Activated CD4-positive, CD25-positive, alpha-beta regulatory T cell (primary cell): ENCODE measurements at regions not wholly inside any gene's neighbourhood (a gene's known extent, or its start where the extent isn't known, plus 50 kb on each side); places are given as distances from the start of the nearest gene placed in this dataset.
"Not testable (repeated sequence)": the region's sequence is repeated elsewhere in the genome, so short reads cannot be mapped to it uniquely, and the experiment has no call there.

Source experiments
- DNase-seq, 4 experiments: peaks; one replicate each; lab custom pipeline; 2025; lab: John Stamatoyannopoulos, UW

GRCh38 chr3:124043023-124043422, 51.1 kb upstream of the ROPN1 start:
- DNase-seq = no peak

- no peak for DNase-seq
Measured at GRCh38 chr3:124044956-124045355, 53.0 kb upstream of the ROPN1 start.

DNA sequence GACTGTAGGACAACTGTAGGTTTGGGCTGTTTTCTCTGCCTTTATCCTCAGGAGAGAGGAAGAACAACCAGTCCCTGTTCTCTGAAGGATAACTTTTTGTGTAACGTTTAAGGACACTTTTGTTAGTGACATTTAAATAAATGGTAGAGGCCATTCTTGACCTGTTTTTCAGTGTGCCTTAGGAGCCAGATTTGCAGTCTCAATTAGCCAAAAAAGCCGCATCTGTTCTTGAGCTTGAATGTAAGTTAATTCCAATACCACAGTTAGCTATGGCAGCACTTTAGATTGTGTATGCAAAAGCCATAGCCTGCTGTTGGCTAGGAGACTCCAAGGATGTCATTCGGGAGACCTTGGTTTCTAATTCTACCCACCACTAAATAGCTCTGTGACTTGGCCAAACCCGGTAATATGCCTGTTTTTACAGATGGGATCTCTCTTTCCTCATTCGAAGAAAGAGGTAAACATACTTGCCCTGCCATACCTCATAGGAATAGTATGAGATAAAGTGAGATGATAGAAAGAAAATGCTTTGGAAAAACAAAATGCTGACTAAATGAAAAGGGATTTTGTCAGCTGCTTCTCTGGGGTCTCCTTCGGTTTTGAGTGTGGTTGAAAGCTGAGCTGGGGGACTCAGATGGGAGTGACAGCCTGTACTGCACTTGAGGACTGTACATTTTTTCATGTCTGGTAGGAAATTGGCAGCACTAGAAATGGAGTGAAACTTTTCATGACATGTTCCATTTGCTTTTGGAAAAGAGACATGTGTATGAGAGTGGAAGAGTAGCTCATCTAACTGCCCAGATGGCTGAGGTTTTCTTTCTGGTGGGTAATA, 57.3 kb upstream of the ROPN1 start:
- no peak for DNase-seq

DNA sequence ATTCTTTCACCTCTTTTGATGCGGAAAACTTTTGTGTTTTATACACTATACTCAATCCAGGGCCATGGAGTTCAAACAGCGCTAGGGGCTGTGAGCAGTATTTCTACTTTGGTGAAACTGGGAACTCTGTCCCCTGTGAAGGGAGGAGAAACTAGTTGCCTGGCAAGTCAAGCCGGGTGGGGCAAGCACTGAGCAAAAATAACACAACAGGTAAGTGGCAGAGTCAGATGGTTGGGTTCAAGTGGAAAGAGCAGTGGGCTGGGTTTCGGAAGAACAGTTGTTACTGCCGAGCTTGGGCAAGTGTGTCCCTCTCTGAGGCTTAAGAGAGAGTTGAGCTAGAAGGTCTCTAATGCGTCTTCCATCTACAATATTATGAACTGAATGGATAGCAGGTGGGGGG, 59.7 kb upstream of the ROPN1 start:
- DNase-seq = no peak

- DNase-seq = no peak
Measured at GRCh38 chr3:124053871-124054270, 61.9 kb upstream of the ROPN1 start.

DNA sequence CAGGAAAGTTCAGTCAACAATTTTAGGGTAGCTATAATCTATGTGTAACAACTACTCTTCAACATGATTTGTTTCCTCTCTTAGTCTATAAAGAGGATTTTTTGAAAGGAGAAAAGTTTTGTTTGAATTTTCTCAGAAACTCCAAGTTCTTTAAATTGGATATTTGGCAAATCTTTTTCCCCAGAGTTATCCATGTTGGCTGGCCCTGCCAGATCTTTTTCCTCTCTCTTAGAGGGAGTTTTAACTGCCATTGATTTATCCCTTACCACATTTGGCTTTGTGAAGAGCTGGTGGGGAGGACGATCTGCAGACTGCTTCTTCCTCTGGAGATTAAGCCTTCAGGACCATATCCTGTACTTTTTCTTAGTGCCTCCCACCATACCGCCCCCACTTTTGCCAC, 64.9 kb upstream of the ROPN1 start:
- no peak for DNase-seq

GRCh38 chr3:124057420-124057819, 65.5 kb upstream of the ROPN1 start:
- no peak for DNase-seq

GRCh38 chr3:124059580-124059979, 67.7 kb upstream of the ROPN1 start:
- DNase-seq = no peak

DNA sequence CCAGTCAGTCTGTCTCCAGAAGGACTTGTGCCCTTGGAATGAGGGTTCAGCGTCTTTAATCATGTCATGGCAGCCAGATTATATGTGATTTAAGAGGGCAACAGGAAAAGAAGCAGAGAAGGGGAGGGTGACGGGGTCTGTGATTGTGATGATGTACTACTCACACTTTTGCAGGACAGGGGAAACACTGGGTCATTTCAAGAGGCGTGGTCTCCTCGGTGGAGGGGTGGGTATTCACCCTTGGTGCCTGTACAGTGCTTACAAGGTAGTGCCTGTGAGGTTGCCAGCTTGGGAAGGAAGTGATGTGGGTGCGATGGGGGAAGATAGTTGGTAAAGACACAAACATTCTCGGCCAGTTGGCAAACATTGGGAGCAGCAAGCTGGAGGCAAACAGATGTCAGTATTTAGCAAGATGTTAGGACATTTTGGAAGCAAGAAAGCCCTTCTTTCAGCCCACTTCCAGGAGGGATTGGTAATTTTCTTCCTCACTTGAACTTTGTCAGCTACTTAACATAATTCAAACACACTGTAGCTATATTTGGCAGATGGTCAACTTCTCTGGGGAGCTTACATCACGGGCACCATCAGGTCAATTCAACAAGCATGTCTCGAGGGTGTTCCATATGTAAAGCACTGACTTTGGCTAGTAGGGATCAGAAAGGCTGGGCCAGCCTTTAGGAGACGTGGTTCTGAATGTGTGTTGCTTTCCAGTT, 71.4 kb upstream of the ROPN1 start:
- DNase-seq = no peak

DNA sequence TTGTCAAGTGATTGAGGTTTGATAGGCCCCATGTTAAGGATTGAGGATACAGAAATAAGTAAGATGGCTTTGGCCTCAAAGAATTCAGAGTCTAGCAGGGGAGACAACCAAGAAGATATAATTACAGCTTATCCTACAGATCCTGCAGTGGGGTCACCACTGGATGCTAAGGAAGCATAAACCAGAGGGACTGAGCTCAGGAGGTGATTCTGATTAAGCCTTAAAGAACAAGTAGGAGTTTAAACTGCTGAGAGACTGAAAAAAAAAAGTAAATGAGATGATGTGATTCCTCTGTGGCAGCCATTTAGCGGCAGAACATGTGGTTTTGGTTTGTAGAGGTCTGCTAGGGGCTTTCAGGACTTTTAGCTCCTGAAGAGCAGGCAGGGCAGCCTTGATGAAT, 72.1 kb upstream of the ROPN1 start:
- no peak for DNase-seq

- not testable (repeated sequence) for DNase-seq
Measured at GRCh38 chr3:124066543-124066942, 74.6 kb upstream of the ROPN1 start.

DNA sequence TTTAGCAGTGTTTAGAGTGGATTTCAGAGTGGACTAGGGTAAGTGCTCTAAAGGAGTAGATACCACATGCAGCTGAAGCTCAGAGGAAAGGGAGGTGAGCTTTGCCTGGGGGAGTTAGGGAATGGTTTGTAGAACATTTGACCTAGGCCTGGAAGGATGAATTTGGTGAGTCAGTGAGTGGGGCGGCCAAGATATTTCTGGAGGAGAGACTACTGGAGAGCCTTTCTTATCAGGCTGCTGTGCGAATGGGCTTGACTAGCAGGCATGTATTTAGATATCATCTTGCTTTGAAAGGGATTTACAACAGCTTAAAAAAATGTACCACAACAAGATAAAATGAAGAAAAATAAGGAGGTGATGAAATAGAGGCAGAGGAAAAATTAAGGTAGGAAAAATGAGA, 77.8 kb upstream of the ROPN1 start:
- DNase-seq = not testable (repeated sequence)

DNA sequence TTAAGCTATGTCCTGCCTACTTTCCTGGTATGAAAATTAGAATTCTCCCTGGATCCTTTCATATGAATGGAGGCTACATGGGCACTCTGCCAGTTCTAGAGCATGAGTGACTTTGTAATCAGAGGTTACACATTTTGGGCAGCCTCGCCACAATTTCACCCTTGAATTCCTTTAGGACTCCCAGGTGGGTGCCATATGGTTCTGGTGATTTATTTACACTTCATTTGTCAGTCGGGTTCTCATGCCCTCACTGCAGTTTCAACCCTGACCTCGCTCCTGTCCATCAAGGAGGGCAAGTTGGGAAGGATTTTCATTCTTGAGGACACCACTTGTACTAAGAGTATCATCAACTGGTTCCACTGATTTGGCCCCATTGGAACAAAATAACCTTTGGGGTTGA, 83.2 kb upstream of the ROPN1 start:
- not testable (repeated sequence) for DNase-seq

DNA sequence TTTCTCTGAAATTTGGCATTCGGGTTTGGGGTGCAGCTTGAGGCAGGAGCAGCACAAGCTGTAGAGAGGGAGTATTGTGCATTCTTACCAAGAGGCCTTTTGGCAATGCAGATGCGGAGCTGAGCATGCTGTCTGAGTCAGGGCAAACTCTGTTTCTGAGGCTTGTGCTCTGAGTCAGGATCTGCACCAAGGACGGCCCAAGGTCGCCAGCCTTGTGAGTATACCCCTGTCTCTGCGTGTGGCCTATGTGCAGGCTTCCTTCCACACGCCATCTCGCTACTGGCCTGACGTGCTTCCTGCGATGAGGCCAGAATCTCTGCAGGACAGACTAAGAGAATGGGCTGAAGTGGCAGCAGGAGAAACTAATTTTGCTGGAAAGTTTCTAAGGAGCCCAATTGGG, 83.8 kb upstream of the ROPN1 start:
- no peak for DNase-seq

- no peak for DNase-seq
Measured at GRCh38 chr3:124076235-124076634, 84.3 kb upstream of the ROPN1 start.

GRCh38 chr3:124078953-124079911, 87.3 kb upstream of the ROPN1 start:
- DNase-seq = no peak

DNA sequence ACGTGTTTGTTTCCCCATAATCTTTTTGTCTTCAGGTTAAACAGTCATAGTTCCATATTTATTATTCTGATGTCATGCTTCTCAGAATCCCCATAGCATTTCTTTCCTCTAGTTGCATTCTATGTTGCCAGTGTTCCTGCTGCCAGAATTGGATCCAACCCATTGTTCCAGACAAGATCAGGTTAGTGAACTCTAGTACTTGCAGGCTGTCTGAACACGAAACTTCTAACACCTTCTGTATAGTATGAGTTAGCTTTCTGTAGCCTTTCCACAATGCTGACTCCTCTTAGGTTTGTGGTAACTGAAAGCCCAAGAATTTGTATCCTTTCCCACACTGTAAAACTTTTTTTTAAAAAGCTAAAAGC, 88.0 kb upstream of the ROPN1 start:
- DNase-seq = no peak

DNA sequence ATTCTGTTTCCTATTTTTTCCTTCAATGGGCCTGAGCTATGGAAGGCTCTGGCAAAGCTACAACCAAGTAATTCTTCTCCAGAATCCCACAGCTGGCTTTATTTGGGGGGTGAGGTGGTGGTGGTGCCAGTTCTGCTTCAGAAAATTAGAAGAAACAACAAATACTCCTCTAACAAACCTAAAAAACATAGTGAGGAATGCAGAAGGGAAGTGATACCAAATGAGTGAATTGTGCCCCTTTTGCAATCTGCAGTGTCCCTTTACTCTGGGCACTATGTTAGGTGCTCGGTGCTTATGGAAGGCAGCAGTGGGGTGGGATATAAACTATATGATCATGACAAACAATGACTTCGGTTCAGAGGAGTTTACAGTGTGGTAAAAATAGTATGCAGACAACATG, 90.4 kb upstream of the ROPN1 start:
- DNase-seq = no peak

- DNase-seq = no peak
Measured at GRCh38 chr3:124084022-124084881, 92.3 kb upstream of the ROPN1 start.

DNA sequence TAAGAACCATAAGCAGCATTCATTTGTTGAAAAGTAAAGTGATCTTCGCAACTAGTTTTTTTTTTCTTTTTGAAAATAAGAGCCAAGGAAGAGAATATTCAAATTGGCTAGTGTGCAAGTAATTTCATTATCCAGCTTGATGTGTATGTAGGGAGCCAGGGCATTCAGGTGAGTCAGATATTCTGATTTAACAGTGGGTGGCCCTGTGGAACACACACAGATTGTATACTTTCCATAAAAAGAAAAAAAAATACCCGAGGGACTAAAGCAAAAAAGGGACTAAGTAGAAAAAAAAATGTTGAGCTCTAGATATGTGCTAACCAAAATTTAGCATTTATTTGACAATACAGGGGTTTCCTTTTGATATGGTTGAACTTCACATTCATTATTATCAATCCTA, 96.9 kb upstream of the ROPN1 start:
- no peak for DNase-seq

GRCh38 chr3:124089214-124089613, 97.3 kb upstream of the ROPN1 start:
- DNase-seq = no peak

- DNase-seq = no peak
Measured at GRCh38 chr3:124091716-124092115, 99.8 kb upstream of the ROPN1 start.
